ENCODE measurements at regions not wholly inside any gene's neighbourhood (a gene's known extent, or its start where the extent isn't known, plus 50 kb on each side); places are given as distances from the start of the nearest gene placed in this dataset.

DNA sequence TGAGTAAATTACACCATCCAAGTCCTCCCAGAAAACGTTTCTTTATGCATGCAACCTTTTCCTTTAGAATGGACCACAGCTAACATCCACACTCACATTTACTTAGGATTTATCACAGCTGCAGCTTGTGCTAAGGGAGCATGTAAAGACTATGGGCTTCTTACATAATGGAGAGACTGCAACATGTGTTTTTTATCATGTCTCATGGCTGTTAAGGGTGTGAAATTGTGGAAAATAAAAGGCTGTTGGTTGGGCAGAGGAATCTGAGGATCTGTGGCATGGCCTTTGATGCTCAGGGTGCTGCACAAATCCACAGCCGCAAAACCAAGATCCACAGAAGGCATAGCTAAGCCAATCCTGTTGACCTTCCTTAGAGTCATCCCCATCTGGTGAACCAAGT lies 112.0 kb upstream of the MTNR1B start:
- DNase-seq = no peak
- H3K4me3 ChIP-seq = no peak overlapping the region

DNA sequence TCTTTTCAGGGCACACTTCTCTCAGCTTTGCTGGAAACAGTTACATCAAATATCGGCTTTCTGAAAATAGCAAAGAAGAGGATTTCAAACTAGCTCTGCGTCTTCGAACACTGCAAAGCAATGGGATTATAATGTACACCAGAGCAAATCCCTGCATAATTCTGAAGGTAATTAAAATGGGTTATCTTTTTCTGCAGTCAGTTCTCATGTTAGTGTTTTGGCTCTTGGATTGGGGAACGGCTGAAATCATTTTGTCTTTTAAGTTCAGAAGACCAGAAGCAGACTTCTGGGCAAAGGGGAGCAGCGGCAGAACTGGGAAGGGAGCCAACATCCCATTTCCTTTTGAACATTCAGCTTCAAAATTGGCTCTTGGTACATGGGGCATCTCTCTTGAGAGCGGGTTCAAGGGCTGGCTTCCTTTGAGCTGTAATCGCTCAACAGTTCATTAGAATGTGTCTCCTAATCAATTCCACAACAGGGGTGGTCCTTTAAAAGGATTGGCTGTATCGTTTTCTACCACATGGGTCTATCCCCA lies 110.2 kb upstream of the MTNR1B start:
- no peak overlapping the region for H3K4me3 ChIP-seq
- H3K36me3 ChIP-seq = no peaks in the 10 kb centered on the region
- H3K27me3 ChIP-seq = no peaks in the 10 kb centered on the region
- H3K27ac ChIP-seq = no peak overlapping the region
- no peaks in the 10 kb centered on the region for H3K9me3 ChIP-seq
- no peak for DNase-seq
- no peaks in the 10 kb centered on the region for H3K4me1 ChIP-seq
- no peak for TF ChIP-seq POLR2A (IDR thresholded peaks at IDR 0.05)
- TF ChIP-seq, protein P1, sequence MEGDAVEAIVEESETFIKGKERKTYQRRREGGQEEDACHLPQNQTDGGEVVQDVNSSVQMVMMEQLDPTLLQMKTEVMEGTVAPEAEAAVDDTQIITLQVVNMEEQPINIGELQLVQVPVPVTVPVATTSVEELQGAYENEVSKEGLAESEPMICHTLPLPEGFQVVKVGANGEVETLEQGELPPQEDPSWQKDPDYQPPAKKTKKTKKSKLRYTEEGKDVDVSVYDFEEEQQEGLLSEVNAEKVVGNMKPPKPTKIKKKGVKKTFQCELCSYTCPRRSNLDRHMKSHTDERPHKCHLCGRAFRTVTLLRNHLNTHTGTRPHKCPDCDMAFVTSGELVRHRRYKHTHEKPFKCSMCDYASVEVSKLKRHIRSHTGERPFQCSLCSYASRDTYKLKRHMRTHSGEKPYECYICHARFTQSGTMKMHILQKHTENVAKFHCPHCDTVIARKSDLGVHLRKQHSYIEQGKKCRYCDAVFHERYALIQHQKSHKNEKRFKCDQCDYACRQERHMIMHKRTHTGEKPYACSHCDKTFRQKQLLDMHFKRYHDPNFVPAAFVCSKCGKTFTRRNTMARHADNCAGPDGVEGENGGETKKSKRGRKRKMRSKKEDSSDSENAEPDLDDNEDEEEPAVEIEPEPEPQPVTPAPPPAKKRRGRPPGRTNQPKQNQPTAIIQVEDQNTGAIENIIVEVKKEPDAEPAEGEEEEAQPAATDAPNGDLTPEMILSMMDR (IDR thresholded peaks at IDR 0.05) = no peak

More for the DNA sequence above, 112.0 kb upstream of the MTNR1B start:
- Histone ChIP-seq H3K9me3 (no peaks in the 10 kb centered on the region), H3K27me3 (no peaks in the 10 kb centered on the region), H3K4me1 (no peaks in the 10 kb centered on the region), H3K36me3 (no peaks in the 10 kb centered on the region), H3K27ac (no peak overlapping the region)
- TF ChIP-seq, protein P1 (IDR thresholded peaks at IDR 0.05) = no peak
- TF ChIP-seq POLR2A (IDR thresholded peaks at IDR 0.05) = no peak

DNA sequence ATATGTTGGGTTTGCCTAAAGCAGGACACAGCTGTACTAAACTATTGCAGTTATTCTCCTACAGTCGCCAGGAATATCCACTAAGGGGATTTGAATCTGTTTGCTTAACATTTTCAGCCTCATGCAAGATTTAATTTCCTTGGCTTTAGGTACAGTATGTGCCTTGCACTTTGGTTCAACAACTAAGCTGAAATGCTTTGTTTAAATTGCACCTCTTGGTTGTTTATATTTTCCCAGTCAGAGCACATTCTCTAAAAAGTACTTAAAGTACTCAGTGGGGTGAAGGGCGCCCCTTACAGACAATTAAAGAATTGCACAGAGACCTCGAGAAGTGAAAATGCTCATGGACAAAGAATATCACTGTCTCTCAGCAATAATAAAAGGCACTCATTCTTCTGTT lies 107.8 kb upstream of the MTNR1B start:
- Histone ChIP-seq H3K27ac (no peak overlapping the region), H3K9me3 (no peaks in the 10 kb centered on the region), H3K27me3 (no peaks in the 10 kb centered on the region), H3K4me1 (no peaks in the 10 kb centered on the region), H3K36me3 (no peaks in the 10 kb centered on the region), H3K4me3 (no peak overlapping the region)
- TF ChIP-seq, protein P1 (IDR thresholded peaks at IDR 0.05) = peak in 1 of 6 experiments; percentile 7
- TF ChIP-seq POLR2A (IDR thresholded peaks at IDR 0.05) = no peak
- DNase-seq = no peak

DNA sequence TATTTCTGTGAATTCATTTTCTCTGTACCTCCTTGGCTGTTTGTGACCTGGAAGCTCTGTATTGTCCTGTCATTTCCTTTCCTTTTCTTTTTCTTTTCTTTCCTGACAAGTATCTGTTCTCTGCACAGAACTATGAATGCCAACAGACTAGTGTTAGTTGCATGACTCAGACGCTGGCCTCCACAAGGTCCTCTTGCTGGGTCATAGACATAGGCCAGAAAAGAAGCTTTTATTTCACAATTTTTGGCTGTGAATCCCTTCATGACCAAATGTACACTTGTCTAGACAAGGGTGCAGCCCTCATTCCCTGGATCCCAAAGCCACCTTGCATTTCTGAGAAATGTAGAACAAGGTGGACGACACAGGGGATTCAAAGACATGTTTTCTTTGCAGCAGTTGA lies 104.1 kb upstream of the MTNR1B start:
- no peak overlapping the region for H3K27ac ChIP-seq
- no peak for TF ChIP-seq POLR2A (IDR thresholded peaks at IDR 0.05)
- TF ChIP-seq, protein P1 (IDR thresholded peaks at IDR 0.05) = no peak
- H3K4me1 ChIP-seq = no peaks in the 10 kb centered on the region
- no peak for DNase-seq
- H3K9me3 ChIP-seq = no peaks in the 10 kb centered on the region
- no peaks in the 10 kb centered on the region for H3K27me3 ChIP-seq
- no peak overlapping the region for H3K4me3 ChIP-seq
- H3K36me3 ChIP-seq = no peaks in the 10 kb centered on the region

DNA sequence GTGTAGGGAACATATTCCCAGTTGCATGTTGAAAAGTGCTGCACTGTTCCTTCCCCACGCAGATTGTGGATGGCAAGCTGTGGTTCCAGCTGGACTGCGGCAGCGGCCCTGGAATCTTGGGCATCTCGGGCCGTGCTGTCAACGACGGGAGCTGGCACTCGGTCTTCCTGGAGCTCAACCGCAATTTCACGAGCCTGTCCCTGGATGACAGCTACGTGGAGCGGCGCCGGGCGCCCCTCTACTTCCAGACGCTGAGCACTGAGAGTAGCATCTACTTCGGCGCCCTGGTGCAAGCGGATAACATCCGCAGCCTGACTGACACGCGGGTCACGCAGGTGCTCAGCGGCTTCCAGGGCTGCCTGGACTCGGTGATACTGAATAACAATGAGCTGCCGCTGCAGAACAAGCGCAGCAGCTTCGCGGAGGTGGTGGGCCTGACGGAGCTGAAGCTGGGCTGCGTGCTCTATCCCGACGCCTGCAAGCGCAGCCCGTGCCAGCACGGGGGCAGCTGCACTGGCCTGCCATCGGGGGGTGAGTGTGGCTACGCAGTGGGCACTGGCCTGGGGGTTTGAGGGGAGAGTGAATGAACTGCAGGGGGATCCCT lies 102.7 kb upstream of the MTNR1B start:
- Histone ChIP-seq H3K36me3 (no peaks in the 10 kb centered on the region), H3K4me3 (no peak overlapping the region), H3K27me3 (no peaks in the 10 kb centered on the region), H3K9me3 (no peaks in the 10 kb centered on the region), H3K27ac (no peak overlapping the region), H3K4me1 (no peaks in the 10 kb centered on the region)
- no peak for DNase-seq
- no peak for TF ChIP-seq POLR2A (IDR thresholded peaks at IDR 0.05)
- TF ChIP-seq, protein P1 (IDR thresholded peaks at IDR 0.05) = no peak

Measured in Peyer's patch (tissue), 4 donors.